Stimulated activated naive CD4-positive, alpha-beta T cell (primary cell): ENCODE measurements at regions not wholly inside any gene's neighbourhood (a gene's known extent, or its start where the extent isn't known, plus 50 kb on each side); places are given as distances from the start of the nearest gene placed in this dataset.
"Not testable (repeated sequence)": the region's sequence is repeated elsewhere in the genome, so short reads cannot be mapped to it uniquely, and the experiment has no call there.

Experiments
- DNase-seq, 6 experiments: peaks; one replicate each; lab custom pipeline; 2025; lab: John Stamatoyannopoulos, UW

DNA sequence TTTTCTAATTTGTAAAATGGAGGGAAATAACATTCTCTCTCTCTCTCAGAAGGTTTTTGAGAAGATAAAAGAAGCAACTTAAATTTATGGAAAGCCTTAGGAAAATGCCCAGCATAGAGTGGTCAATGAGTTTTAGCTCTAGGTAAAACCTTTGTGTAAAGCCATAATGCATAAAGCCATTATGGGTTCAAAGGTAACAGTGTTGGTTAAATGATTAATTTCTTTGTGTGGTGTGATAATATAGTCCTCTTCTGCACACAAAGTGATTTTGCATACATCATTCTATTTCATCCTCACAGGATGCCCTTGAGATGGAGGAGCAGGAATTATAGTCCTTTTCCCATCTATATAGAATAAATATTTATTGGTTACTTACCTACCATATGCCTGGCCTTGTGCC is 602.9 kb downstream of the CSNK1G3 start:
- no peak for DNase-seq

DNA sequence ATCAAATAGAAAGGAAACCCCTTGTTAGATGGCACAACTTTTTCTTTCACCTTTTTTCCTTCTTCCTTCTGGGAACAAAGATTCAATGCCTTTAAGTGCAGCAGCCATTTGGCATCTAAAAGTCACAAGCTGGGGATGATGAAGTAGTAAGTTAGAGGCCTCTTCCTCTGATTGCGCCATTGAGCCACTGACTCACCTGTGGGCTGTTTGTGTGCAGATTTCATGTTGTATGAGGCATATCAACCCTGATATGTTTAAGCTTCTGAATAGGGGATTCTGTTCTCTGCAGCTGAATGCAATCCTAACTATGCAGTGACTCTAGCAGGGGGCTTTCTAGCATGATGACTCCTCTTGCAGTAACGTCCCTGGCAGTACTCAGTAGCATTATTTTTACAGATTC is 599.9 kb downstream of the CSNK1G3 start:
- DNase-seq, result no peak

DNA sequence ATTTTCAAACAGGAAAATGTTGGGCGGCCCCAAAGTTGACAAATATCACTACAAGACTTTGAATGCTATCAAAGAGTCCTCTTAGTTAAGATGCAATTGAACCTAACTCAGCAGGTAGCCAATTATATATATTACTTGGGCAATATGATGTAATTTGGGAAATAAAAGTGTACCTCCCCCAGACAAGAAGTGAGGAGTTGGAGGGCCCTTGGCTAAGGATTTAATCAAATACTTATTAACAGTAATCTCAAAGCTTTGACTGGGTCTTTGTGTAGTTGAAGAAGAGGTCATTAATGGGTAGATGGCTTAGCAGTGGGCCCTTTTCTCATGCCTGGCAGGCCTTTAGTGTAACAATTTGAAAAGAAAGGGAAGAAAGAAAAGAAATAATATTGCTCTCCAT is 599.0 kb downstream of the CSNK1G3 start:
- no peak for DNase-seq

DNA sequence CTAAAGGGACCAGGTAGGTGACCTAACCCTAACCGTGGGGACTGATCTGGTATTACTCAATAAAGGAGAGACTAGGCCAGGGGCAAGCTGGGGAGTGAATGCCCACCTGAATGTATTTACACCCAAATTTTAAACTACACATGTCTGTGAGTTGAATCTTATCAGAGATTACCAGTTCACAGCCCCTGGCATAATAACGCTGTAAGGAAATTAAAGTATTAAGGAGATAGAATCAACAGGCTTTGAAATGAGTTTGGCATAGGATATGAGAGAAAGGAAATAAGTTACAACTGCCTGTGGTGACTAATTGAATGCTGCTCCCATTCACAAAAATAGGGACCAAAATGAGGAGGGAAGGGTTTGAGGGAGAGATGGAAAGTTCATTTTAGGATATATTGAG is 593.3 kb downstream of the CSNK1G3 start:
- no peak for DNase-seq

DNA sequence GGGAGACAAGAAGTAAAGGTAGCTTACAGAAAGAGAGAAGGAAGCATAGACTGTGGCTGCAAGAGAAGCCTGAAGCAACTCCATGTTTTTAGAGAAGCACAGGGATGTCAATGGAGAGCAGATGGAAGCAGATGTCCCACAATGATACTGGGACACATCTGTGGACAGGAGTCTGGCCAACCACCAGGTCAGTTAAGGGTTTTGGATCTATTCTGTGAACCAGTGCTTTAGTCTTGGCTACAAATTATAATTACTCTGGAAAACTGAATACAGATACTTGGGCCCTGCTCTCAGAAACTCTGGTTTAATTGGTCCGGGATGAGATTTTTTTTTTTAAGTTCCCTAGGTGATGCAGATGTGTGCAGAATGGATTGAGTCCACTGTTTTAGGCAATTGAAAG is 592.8 kb downstream of the CSNK1G3 start:
- no peak for DNase-seq

DNA sequence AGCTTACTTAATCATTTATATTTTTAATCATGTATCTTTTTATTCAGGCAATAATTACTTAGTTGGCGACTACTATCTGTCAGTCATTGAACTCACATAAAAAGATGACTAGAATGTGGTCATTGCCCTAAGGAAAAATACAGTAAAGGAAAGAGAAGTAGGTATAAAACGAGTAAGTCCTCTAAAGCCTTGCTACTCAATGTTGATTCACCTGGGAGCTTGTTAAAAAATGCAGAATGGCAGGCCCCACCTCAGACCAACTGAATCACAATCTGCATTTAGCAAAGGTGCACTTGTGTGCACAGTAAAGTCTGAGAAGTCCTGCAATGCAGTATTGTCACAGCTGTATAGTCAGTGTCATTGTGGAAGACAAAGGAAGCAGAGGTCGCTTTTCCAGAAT is 592.4 kb downstream of the CSNK1G3 start:
- DNase-seq, result no peak

DNA sequence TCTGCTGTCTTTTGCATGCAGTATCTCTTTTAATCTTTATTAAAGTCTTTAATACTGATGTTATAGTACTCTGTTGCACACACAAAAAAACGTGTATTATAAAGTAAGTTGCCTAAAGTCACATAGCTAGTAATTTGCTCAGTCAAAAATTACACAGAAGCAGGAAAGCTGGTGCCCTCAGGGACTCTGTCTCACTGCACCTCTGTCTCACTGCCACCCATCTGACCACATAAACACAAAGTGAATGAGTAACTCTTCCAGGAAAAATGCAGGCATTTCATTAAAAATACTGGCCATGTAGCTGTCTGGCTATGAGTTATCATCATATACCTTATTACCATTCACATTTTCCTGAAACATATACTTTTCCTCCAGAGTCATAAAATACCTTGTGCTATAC is 591.7 kb downstream of the CSNK1G3 start:
- DNase-seq, result no peak

DNA sequence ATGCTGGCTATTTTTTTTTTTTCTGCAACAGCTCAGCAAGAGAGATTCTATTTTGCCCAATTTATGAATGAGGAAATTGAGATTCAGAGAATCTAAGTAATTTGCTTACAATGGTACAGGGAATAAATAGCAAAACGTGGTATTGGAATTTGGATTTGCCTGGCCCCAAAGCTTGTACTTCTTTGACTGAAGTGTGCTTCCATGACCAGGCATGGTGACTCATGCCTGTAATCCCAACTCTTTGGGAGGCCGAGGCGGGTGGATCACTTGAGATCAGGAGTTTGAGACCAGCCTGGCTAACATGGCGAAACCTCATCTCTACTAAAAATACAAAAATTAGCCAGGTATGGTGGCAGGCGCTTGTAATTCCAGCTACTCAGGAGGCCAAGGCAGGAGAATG is 591.1 kb downstream of the CSNK1G3 start:
- not testable (repeated sequence) for DNase-seq

DNA sequence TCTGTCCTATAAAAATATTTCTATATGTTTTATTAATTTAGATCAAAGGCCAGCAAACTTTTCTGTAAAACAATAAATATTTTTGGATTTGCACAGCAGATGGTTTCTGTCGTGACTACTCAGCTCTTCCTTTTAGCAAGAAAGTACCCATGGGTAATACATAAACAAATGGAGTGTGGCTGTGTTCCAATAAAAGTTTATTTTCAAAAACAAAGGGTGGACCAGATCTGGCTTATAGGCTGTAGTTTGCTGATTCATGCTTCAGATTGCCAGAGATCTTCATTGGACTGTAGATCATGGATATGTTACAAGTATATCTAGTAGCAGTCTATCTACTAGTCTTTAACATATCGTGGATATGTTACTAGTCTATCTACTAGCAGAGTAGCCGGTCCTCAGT is 590.5 kb downstream of the CSNK1G3 start:
- no peak for DNase-seq

DNA sequence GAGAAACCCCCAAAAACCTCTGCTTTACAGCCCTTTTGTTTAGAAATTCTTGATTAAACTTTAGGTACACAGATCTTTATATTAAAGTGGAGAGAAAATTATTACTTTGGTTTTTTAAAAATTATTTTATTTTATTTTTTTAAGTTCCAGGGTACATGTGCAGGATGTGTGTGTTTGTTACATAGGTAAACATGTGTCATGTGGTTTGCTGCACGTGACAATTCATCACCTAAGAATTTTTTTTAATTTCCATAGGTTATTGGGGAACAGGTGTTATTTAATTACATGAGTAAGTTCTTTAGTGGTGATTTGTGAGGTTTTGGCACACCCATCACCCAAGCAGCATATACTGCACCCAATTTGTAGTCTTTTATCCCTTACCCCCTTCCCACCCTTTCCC is 581.7 kb downstream of the CSNK1G3 start:
- no peak for DNase-seq

DNA sequence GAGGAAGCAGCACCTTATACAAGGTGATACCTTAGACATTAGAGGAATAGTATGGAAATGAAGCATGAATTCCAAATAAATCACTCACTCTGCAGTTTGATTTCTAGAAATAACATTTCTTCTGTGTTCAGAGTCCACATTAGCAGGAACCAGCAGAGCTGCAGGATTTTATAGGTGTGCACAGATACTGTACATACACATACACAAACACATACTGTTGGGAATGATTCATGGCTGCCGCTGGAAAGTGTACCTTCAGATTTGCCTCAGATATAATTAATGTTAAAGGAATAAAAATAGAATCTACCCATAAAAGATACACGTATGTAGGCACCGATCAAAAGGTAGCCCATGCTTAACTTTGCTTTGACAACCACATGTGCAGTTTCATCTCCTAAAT is 578.1 kb downstream of the CSNK1G3 start:
- DNase-seq, result no peak

DNA sequence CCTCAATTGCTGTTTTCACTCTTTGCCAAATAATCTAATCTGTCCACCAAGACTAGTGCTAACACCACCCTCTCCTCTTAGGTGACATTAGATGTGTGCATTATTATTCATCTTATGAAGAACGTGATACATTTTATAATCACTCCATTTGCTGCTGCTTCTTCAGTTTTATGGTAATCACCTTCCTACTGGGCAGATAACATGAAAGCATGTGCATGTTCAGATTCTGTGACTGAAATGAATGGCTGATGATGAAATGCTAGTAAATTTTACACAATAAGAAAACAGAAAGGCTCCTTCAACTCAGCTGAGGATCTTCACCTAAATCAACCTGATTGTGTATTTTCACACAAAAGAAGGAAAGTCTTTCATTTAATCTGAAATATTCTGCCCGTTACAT is 577.6 kb downstream of the CSNK1G3 start:
- DNase-seq, result no peak

DNA sequence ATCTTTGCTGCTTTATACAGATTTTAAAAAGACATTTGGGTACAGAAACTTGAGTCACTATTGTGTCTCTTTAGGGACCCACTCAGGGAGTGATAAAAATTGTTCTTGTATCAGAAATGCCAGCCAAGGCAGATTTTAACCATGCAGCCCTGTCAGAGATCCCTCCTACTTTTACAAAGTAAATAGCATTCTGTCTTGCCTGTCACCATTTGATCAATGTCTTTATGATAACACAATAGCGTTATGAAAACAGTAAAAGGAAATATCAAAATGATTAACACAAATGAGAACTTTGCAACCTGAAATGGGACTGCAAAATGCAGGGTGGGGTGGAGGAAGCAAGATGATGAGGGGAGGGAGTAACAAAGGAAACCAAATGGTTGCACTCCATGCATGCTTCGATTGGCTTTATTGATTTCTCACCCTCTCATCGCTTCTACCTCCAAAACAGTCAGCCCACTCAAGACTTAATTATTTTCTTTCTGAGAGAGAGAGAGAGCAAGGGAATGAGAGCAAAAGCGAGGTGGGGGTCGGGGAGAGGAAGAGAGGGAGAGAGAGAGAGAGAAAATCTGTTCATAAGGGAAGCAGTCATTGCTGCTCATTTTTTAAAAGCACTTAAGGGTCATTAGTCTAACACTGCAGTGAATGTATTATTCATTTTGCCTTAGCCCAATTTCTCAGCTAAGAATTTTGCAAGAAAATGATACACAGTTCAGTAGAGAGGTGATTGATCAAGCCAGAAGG is 576.5 kb downstream of the CSNK1G3 start:
- DNase-seq, result no peak

DNA sequence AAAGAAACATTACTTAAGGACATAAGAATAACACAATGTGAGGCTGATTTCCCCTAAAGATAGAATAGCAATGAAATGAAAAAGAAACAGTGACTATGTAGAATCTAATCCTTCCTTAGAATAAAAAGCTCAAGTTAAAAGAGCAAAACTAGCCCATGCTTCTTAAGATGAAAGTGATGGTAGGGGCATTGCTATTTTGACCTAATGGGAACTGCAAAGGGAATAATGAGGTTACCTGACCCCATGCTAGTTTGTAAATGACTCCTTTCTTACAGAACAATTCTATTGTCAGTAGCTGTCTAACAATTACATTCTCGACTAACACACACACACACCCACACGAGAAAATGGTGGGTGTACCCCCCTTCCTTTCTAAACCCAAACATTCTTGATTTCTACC is 575.8 kb downstream of the CSNK1G3 start:
- DNase-seq, result no peak

DNA sequence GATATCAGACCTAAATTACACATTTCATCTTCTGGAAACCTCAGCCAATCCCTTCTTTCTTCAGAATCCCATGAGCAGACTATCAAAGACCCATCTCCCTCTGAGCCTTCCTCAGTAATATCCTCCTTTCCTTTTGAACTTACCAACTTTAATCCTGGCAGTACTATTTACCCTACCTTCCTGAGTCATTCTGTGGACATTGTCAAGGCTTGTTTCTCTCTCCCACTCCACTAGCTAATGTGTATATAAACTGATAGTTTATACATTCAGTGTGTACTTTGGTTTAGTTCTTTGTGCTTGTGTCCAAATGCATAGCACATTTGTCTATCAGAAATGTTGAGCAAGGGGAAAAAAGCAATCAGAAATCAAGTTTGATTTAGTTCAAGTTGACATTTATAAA is 568.3 kb downstream of the CSNK1G3 start:
- no peak for DNase-seq

DNA sequence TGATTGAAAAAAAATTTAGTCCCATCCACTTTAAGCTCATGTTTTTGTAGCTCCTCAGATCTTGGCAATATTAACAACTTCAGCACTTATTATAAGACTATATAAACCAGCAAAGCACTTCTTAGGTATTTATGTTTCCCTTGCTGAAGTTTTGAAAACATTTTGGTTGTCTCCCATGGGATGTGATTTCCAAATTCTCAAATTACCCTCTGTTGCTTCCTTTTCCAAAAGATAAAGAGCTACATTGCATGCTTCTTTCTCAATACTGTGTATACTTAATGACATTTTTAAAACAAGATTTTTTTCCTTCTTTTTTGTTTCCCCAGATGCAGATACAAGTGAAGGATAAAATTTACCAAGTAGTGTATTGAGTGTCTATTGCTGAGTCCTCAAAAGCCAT is 567.1 kb downstream of the CSNK1G3 start:
- DNase-seq, result no peak

DNA sequence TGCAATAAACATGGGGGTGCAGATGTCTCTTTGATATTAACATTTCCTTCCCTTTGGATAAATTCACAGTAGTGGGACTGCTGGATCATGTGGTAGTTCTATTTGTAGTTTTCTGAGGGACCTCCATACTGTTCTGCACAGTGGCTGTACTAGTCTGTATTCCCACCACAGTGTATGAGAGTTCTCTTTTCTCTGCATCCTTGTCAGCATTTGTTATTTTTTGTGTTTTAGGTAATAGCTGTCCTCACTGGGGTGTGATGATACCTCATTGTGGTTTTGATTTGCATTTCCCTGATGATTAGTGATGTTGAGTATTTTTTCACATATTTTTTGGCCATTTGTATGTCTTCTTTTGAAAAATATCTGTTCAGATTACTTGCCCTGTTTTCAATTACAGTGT is 562.5 kb downstream of the CSNK1G3 start:
- DNase-seq, result no peak

DNA sequence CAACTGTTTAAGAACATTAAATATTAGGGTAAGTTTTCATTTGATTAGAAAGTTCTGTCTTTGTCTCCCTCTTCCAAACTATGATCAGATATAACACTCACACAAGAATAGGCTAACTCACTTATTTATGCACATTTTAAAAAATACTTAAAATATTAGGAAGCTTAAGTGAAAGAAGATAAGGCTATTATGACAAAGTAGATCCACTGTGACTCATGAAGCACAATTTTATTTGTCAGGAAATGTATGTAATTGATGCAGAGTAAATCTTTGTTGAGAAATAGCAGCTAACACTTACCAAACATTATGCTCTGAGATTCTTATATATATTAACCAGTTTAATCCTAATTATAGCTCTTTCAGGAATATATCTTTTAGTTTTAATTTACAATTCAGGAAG is 560.6 kb downstream of the CSNK1G3 start:
- no peak for DNase-seq

DNA sequence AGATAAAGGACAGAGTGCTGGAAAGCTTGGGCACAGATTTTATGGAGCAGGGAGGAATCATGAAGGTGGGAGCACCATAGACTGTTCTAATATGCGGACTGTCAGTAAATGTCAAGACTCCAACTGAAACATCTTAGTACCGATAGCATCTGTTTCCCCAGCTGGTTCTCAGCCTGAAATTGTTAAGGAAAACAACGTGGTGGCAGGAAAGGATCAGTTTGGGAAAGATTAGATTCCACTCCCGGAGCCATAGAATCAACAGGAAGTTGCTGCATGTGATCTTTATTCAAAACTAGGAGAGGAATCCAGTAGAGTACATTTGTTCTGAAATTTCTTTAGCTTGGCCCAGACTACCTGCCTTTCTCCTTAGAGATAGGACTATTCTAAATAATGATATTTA is 559.1 kb downstream of the CSNK1G3 start:
- no peak for DNase-seq

DNA sequence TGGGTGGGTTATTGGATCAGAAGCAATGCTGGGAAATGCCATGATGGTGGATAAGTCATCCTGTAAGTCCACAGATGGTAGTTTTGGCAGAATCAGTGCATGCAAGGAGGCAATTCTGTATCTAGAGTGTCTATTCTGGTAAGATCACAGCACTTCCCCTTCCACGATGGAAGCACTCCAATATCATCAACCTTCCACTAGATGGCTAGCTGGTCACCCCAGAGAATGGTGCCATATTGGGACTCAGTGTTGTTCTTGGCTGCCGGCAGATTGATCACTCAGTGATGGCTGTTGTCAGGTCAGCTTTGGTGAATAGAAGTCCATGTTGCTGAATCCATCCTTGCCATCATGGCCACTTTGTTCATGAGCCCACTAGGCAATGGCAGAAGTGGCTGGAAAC is 553.5 kb downstream of the CSNK1G3 start:
- DNase-seq, result no peak

DNA sequence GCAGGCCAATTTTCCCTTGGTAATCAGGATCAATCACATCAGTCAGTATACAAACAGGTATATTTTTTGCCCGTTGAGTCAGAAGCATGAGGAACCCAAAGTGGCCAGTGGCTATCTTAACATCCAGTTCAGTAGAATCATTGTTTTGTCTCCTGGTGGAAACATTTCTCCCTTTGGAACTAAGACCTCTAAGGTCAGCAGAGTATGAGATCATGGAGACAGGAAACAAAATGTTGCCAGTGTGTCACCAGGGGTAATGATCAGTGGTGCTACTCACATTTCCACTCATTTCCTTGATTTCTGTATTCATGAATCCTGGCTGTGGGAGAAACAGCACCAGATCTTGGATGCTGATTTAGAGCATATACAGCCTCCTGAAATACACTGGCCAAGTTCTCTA is 553.0 kb downstream of the CSNK1G3 start:
- no peak for DNase-seq

DNA sequence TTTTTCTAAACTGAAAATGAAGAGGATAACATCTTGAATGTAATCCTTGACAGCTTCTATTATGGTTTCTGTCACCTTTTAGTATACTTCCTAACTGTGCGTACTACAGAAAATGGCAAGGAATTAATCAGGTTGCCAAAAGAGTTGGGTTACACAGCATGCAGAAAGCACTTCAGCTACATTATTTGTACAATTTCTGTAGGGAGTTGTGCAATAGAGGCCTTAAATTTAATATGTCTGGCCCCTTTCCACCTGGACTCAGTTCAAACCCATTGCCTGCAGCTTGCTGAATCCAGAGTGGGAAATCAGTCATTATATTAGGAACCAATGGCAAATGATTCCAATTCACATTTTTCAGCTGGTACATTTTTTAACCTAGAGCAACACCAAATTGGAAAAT is 549.7 kb downstream of the CSNK1G3 start:
- DNase-seq, result no peak

DNA sequence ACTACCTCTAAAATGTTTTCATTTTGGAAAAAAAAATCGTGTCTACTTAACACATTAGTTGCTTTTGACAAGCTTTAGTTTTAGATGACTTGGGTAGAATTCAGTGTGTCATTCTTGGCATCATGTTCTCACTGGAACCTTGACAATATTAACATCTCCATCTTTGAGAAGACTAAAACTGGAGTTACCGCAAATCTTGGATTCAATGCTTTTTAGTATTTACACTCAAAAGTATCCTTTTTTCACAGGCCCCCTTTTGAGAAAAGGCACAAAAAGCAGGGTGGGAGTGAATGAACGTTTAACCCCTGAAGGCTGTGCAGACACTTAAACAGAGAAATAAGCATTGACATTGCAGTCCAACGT is 549.1 kb downstream of the CSNK1G3 start:
- DNase-seq, result no peak

DNA sequence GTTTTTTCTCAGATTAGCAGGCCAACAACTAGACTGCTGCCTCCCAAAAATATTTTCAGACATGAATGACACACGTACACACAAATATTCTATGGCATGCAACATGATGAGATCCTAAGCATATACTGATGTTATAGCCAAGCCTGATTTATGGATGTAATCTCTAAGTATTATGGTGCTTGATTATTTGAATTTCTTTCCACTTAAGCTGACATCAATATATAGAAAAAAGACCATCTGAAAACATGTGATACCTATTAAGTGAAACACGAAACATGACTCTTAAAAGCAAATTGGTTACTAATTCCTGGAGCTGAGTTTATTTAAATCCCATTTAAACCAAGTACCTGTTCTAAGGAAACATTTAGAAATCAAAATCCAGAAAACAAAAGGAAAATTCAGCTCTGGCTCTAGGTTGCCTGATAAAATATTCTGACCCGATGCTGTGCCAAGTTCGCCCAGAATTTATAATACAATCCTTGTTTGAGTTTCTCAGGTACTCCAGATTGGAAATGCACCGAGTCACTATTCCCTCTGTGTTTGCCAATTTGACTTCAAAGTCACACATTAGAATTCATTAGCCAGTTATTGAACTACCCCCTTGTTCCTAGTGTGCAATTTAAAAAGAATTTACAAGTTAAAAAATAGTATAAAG is 548.6 kb downstream of the CSNK1G3 start:
- DNase-seq, result no peak
